KOPT-K1 (cell line): ENCODE measurements at regions not wholly inside any gene's neighbourhood (a gene's known extent, or its start where the extent isn't known, plus 50 kb on each side); places are given as distances from the start of the nearest gene placed in this dataset.

ENCODE experiments used
- H3K27ac ChIP-seq: fragments of 200-600 bp; sonication (generic); 2 replicates; pipeline ENCODE4 v1.5.1; 2016; ENCODE audit warnings: antibody characterized with exemption, mild to moderate bottlenecking, low read depth, low read length; ENCODE audit not compliant: poor library complexity, severe bottlenecking
- H3K36me3 ChIP-seq: fragments of 200-600 bp; sonication (generic); 2 replicates; pipeline ENCODE4 v1.5.1; 2017; ENCODE audit warnings: antibody characterized with exemption, mild to moderate bottlenecking, low read length, moderate library complexity; ENCODE audit not compliant: insufficient read depth
- H3K9me3 ChIP-seq: fragments of 200-600 bp; sonication (generic); 2 replicates; pipeline ENCODE4 v1.5.1; 2017; ENCODE audit warnings: antibody characterized with exemption, low read length, mild to moderate bottlenecking; ENCODE audit not compliant: insufficient read depth, poor library complexity, severe bottlenecking

DNA sequence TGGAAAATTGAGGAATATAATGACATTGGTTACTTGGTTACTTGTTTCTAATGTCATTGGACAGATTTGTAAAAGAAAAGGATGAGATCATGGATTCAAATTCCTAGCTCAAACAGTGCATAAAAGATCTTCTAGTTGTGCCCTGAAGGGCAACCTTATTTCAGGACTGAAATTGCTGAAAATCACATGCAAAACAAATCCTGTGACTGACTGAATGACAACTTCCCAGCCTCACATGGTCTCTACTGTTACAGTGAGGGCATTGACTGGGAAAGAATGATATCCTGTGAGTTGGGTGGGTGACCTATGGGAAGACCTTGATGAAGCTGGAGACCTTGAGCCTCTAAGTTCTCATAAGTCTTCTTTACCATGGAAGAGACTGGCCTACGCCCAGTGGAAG lies 90.4 kb upstream of the HAAO start:
- H3K27ac ChIP-seq: no peak overlapping the region

DNA sequence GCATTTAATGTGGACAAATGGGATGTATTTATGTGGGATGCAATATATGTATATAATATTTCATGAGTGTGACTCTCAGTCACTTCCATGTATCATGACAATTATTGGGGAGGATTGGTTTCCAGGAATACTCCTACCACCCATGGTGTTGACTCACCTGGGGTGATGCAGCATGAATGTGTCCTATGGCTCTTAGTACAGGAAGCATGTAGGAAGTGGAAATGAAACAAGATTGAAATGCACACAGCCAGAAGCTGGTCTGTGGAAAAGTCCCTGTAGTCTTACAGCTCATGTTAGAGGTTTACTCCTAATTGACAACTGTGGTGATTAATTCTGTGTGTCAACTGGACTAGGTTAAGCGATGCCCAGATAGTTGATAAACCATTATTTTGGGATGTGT lies 89.3 kb upstream of the HAAO start:
- Histone ChIP-seq H3K9me3 (no peaks in the 10 kb centered on the region), H3K36me3 (no peaks in the 10 kb centered on the region), H3K27ac (no peak overlapping the region)

More for the DNA sequence above, 90.4 kb upstream of the HAAO start:
- Histone ChIP-seq H3K36me3 (no peaks in the 10 kb centered on the region), H3K9me3 (no peaks in the 10 kb centered on the region)

DNA sequence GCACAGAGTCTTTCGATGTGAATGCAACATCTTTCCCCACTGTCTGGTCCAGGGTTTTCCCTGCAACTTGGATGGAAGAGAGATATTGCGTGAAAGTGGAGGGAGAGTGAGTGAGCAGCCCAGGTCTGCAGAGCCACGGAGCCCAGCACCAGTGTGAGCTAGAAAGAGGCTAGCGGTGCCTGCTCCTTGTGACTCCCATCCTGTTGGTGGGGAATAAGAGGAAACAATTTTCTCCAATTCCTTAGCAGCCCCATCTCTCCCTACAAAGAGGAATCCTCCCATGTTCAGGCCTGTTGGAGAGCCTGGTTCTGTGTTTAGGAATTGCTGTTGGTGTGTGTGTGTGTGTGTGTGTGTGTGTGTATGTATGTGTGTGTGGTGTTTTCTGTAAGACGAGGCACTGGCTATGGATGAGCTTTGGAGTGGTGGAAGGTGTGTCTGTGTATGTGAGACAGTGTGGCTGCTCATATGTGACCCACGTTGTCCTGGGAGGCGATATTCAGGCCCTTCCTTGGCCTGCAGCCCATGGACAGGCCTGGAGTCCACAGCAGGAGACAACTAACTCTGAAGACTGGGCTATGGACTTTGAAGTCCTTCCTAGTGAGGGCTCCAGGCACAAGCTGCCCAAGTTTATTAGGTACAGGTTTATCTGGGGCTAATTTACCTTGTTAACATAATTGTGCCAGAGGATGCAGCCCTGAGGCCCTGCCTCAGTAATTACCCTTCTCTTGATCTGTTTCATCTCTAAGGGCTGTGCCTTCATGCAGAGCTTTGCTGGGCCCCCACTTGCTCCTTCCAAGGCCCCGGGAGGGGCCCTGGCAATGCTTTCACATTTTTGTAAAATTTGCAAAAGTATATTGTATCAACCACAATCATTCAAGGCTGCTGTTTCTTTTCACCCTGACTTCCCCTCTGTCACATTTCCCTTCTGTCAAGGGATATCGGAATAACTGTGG lies 88.6 kb upstream of the HAAO start:
- H3K27ac ChIP-seq: no peak overlapping the region
- H3K36me3 ChIP-seq: no peaks in the 10 kb centered on the region
- H3K9me3 ChIP-seq: no peaks in the 10 kb centered on the region

DNA sequence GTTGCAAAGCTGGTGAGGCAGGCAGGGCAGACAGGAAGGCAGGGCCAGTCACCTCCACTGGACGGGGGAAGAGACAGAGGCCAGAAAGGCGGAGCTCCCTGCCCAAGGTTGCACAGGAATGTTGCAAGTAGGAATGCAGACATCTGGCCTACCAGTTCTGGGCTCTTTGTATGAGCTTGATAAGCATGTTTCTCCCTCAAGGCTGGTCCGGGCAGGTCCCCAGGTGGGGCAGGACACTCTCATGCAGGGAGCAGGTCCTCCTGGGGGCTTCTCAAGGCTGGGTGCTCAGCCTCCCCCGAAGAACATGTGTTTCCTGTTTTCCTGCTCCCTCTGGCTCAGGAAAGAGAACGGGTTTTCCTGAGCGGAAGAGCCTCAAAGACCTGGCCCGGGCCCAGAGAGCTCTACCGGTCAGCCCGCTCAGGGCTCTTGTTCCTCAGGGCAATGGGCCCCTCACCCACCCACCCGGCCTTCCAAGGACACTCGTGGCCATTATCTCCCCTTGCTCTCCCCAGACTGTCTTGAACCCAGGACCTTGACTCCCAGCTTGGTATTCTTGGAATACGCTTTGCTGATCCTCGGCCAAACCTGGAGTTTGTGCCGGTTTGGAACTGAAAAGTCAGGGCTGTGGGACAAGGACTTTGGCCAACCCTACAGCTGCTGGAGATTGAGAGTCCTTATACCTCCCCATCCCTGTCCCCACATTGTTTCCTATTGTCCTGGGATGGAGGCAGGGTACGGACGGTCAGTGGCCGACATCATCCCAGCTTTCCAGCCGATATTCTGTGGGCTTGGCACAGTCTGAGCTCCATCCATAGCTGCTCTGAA lies 87.7 kb upstream of the HAAO start:
- Histone ChIP-seq H3K27ac (no peak overlapping the region), H3K9me3 (no peaks in the 10 kb centered on the region), H3K36me3 (no peaks in the 10 kb centered on the region)

DNA sequence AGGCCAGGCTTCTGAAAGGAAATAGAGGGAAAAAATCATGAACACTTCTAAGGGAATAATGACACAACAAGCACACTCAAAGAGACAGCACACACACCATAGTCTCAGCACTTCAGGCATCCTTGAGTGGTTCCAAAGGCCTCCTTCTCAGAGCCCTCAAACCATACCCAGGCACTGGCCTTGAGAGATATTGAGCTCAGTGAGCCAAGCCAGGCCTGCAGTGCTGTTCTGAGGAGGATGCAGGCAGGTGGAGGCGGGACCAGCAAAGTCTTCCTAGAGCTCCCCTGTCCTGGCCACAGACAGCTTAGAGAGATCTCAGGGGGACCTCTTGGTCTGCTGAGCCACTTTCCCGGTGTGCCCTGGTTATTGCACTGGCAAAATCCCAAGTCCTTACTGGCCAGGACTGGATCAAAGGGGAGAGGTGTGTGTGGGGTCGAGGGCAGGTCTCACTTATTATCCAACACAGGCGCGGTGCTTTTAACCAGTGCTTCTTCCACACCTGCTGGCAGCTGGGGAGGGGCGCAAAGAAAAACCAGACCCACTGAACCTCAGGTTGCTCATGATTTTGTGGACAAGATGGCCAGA lies 86.8 kb upstream of the HAAO start:
- Histone ChIP-seq H3K36me3 (no peaks in the 10 kb centered on the region), H3K9me3 (no peaks in the 10 kb centered on the region), H3K27ac (no peak overlapping the region)

DNA sequence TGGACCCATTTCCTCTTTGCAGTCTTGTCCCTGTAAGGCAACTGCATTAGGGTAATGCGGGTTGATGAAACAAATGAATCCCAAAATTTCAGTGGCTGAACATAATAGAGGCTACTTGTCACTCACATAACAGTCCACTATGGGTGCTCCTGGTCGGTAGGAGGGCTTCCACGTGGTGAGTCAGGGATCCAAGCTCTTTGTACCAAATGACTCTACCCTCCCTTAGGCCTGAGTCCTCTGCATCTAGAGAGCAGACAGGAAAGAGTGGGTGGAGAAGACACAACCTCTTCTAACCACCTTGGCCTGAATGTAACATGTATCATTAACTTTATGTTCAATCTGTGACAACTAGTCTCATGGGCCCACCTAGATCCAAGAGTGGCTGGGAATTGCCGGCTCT lies 86.2 kb upstream of the HAAO start:
- Histone ChIP-seq H3K9me3 (no peaks in the 10 kb centered on the region), H3K36me3 (no peaks in the 10 kb centered on the region), H3K27ac (no peak overlapping the region)

DNA sequence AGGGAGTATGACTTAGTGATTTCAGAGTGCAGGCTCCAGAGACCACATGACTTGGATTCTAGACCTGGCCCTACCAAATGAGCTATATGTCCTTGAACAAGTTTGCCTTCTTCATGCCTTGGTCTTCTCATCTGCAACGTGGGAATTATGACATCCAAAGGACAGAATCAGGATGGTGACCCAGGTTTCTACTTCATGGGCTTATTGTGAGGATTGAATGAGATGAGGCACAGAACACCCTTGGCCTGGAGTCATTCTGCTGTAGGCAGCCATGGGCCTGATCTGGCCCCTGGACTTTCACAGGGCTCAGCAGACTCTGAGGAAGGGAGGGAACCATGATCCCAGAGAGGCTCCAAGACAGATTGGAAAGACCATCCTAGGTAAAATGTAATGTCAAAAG lies 85.6 kb upstream of the HAAO start:
- H3K9me3 ChIP-seq: no peaks in the 10 kb centered on the region

DNA sequence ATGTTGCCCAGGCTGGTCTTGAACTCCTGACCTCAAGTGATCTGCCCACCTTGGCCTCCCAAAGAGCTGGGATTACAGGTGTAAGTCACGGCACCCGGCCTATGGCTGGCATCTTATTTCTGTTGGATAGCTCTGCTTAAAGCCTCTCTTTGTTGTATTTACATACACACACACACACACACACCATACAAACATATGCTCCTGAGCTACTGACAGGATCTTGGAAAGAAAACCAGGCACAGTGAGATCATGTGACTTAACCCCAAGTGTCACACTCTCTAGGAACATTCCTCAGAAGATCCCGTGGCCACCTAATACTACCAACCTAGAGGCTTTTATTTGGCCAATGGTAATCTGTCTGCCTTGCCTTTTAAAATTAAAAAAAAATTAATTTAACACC lies 85.1 kb upstream of the HAAO start:
- H3K36me3 ChIP-seq: no peaks in the 10 kb centered on the region
- no peaks in the 10 kb centered on the region for H3K9me3 ChIP-seq
- H3K27ac ChIP-seq: no peak overlapping the region

More for the DNA sequence above, 85.6 kb upstream of the HAAO start:
- Histone ChIP-seq H3K27ac (no peak overlapping the region), H3K36me3 (no peaks in the 10 kb centered on the region)

DNA sequence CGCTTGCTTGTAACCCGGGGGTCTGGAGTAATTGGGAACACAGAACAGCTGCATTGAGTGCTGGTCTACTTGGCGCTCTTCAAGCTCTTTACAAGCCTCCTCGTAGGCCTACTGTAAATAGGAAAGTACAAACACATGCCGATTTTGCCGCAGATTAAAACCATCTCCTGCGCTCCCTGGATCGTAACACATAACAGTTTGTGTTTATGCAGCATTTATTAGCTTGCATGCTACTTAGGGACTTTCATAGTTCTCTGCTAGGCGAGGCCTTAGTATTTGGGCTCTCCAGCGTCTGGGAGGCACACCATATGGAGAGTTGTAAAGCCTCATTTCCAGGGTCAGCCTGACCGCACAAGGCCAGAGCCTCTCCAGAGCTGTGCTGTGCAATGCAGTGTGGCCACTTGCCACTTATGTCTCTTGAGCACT lies 84.0 kb upstream of the HAAO start:
- Histone ChIP-seq H3K36me3 (no peaks in the 10 kb centered on the region), H3K9me3 (no peaks in the 10 kb centered on the region), H3K27ac (no peak overlapping the region)

DNA sequence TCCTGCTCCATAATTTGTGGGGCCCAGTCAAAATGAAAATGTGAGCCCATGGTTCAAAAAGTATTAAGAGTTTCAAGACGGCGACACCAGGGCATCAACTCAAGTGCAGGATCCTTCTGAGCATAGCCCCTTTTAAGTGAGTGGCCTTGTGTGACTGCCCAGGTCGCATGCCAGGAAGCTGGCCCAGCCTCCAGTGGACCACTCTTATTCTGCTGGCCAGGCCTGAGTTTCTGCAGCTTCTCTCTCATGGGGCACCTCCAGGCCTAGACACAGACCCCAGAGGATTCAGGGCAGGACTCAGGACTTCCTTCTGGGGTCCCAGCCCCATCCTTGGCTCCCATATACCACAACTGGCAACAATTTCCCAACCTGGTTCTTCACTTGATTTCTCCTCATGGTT lies 83.5 kb upstream of the HAAO start:
- Histone ChIP-seq H3K9me3 (no peaks in the 10 kb centered on the region), H3K27ac (no peak overlapping the region), H3K36me3 (no peaks in the 10 kb centered on the region)

DNA sequence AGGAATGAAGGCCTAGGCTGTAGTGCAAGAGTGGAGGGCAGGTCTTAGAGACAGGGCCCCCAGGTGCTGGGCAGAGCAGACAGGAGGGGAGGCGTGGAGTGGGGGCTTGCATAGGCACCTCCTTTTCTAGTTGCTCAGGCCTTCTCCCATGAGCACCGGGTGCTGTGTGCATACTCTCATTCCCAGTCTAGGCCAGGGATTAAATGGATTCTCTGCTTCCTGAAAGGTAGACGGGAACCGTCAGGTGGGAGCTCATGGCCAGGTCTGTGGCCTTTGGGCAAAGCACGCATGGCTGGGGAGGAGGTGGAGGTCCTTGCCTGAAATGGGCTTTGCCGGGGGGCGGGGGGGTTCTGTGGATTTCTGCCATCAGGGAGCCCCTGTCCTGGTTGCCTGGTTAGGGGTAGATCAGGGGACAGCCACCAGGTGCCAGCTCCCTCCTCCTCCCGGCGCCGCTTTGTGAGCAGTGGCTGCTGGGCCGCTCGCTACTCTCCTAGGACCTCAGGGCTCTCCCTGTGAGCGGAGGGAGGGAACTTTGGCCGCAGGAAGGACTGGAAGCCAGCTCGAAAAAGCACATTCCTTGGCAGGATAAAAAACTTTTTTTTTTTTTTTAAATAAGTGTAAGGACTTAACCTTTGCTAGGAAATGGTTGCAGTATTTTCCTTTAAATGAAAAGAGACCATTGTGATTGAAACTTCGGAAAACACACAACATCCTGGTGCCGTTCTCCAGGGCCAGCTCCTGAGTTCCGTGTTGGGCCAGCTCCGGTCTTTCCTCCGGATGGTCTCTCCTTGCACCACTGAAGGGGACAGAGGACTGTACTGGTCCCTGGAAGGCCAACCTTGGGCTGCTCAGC lies 82.8 kb upstream of the HAAO start:
- no peak overlapping the region for H3K27ac ChIP-seq

DNA sequence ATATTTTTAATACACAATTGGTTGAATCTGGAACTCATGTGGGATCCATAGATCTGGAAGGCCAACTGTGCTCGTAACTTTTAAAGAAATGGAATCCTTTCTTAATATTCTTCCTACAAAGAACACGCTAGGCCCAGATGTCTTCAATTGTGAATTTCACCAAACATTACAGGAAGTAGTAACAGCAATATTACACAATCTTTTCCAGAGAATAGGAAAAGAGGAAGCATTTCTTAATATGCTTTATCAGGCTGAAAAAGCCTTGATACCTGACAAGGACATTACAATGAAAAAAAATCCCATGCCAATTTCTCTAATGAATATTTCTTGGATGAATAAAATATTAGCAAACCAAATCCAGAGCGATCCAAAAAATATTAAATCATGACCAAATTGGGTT lies 80.3 kb upstream of the HAAO start:
- no peak overlapping the region for H3K27ac ChIP-seq
- H3K36me3 ChIP-seq: no peaks in the 10 kb centered on the region
- H3K9me3 ChIP-seq: peaks cover 7% of the 10 kb centered on the region

More for the DNA sequence above, 82.8 kb upstream of the HAAO start:
- H3K9me3 ChIP-seq: no peaks in the 10 kb centered on the region
- no peaks in the 10 kb centered on the region for H3K36me3 ChIP-seq

DNA sequence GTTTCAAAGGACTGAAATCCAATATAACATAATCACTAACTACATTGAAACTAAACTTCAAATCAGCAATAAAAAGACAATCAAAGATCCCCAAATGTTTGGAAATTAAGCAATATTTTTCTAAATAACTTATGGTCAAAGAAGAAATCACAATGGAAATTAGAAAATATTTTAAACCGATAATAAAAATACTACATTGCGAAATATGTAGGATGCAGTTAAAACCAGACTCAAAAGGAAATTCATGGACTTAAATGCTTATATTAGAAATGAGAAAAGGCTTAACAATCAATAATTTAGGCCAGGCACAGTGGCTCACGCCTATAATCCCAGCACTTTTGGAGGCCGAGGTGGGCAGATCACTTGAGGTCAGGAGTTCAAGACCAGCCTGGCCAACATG lies 79.0 kb upstream of the HAAO start:
- Histone ChIP-seq H3K36me3 (no peaks in the 10 kb centered on the region), H3K9me3 (peaks cover 7% of the 10 kb centered on the region), H3K27ac (no peak overlapping the region)

DNA sequence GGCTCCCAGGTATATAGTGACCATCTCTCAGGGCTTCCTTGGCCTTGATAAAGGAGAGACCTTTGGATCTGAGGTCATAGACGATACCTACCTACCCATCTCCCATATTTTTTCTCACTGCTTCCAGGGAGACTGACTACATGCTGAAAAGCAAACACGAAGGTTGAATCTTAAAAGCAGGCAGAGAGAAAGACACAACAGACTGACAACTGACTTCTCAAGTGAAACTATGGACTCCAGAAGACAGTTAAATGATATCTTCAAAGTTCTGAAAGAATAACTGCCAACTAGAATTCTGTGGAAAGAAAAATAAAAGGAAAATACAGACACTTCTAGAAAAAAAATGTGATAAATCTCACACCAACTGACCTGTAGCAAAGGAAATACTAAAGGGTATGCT lies 76.5 kb upstream of the HAAO start:
- Histone ChIP-seq H3K9me3 (peaks cover 7% of the 10 kb centered on the region), H3K27ac (no peak overlapping the region), H3K36me3 (no peaks in the 10 kb centered on the region)
